Activated CD4-positive, alpha-beta T cell treated with anti-CD3 and anti-CD28 coated beads for 36 hours (primary cell): ENCODE measurements at regions not wholly inside any gene's neighbourhood (a gene's known extent, or its start where the extent isn't known, plus 50 kb on each side); places are given as distances from the start of the nearest gene placed in this dataset.
A peak's percentile ranks its signal among the peaks of the same experiment; 100 is the strongest.

Source experiments
- ATAC-seq: fragments of 200-7000 bp; cut with Tn5 transposase; one replicate; pipeline ENCODE4 v1.10.0; 2021; ENCODE audit warnings: mild to moderate bottlenecking, moderate library complexity
- CTCF ChIA-PET: fragments of 350-600 bp; sonication (Branson Sonifier 250); formaldehyde crosslinking; loops from one replicate; lab custom pipeline; 2021; ENCODE audit warnings: antibody characterized with exemption; lab: Charles Lee
- POLR2A ChIA-PET: fragments of 350-600 bp; sonication (Branson Sonifier 250); formaldehyde crosslinking; loops from one replicate; lab custom pipeline; 2021; ENCODE audit warnings: antibody characterized with exemption, inconsistent platforms; lab: Charles Lee
- DNase-seq: peaks from one replicate; pipeline ENCODE4 v3.0.0-alpha.2; 2020
- H3K27ac Mint-ChIP-seq: one replicate; pipeline ENCODE4 v1.8.0; 2021; ENCODE audit warnings: mixed read lengths
- H3K27me3 Mint-ChIP-seq: one replicate; pipeline ENCODE4 v1.8.0; 2021; ENCODE audit warnings: mixed read lengths
- H3K36me3 Mint-ChIP-seq: one replicate; pipeline ENCODE4 v1.8.0; 2021; ENCODE audit warnings: low read depth, mixed read lengths
- H3K4me1 Mint-ChIP-seq: one replicate; pipeline ENCODE4 v1.8.0; 2021; ENCODE audit warnings: mixed read lengths
- H3K4me3 Mint-ChIP-seq: one replicate; pipeline ENCODE4 v1.8.0; 2021; ENCODE audit warnings: mild to moderate bottlenecking, moderate library complexity, mixed read lengths
- H3K9me3 Mint-ChIP-seq: one replicate; pipeline ENCODE4 v1.8.0; 2021; ENCODE audit warnings: low read depth, mixed read lengths
- intact Hi-C, 2 experiments: fragments of 100-400 bp; cut with DNase I in 1 of 2; cut with micrococcal nuclease in 1 of 2; formaldehyde crosslinking; loops; one replicate each; pipeline versions ENCODE4 v1.14.2 to v1.15.1; 2022 to 2024; cut with DNase I, micrococcal nuclease

GRCh38 chr7:155360495-155361345 is 63.0 kb downstream of the INSIG1 start:
- intact Hi-C loops, result no loop called here
- Mint-ChIP-seq H3K9me3 (no peaks in the 10 kb centered on the region), H3K4me3 (no peak overlapping the region), H3K27me3 (peaks cover 42% of the 10 kb centered on the region), H3K27ac (no peak overlapping the region), H3K4me1 (no peaks in the 10 kb centered on the region), H3K36me3 (no peaks in the 10 kb centered on the region)
- POLR2A ChIA-PET, result no interaction called here
- CTCF ChIA-PET, result interaction anchor here (0.7 kb wide), 1 partner anchor 19 kb away, joined by 4 read pairs; no protein-coding TSS in a partner anchor
- ATAC-seq, result no peak
- no peak for DNase-seq

- POLR2A ChIA-PET, result no interaction called here
- Mint-ChIP-seq H3K9me3 (no peaks in the 10 kb centered on the region), H3K4me3 (no peak overlapping the region), H3K4me1 (no peaks in the 10 kb centered on the region), H3K27ac (no peak overlapping the region), H3K27me3 (peaks cover 39% of the 10 kb centered on the region), H3K36me3 (no peaks in the 10 kb centered on the region)
- intact Hi-C loops, result no loop called here
- CTCF ChIA-PET, result interaction anchor here (0.7 kb wide), 1 partner anchor 18 kb away, joined by 4 read pairs; no protein-coding TSS in a partner anchor
- ATAC-seq, result no peak
- no peak for DNase-seq
Measured at GRCh38 chr7:155361346-155361680, 63.6 kb downstream of the INSIG1 start.

- CTCF ChIA-PET, result interaction anchor here (0.6 to 0.8 kb wide), 4 partner anchors 11 to 452 kb away, joined by 3 read pairs; no protein-coding TSS in a partner anchor
- Mint-ChIP-seq H3K36me3 (no peaks in the 10 kb centered on the region), H3K9me3 (no peaks in the 10 kb centered on the region), H3K27ac (no peak overlapping the region), H3K27me3 (peaks cover 38% of the 10 kb centered on the region), H3K4me3 (no peak overlapping the region), H3K4me1 (no peaks in the 10 kb centered on the region)
- DNase-seq, result no peak
- intact Hi-C loops, result no loop called here
- no peak for ATAC-seq
- POLR2A ChIA-PET, result no interaction called here
Measured at GRCh38 chr7:155361947-155362346, 64.3 kb downstream of the INSIG1 start.

GRCh38 chr7:155362380-155363145 is 64.9 kb downstream of the INSIG1 start:
- H3K4me3 Mint-ChIP-seq, result no peak overlapping the region
- no peaks in the 10 kb centered on the region for H3K4me1 Mint-ChIP-seq
- no peaks in the 10 kb centered on the region for H3K9me3 Mint-ChIP-seq
- ATAC-seq, result no peak
- intact Hi-C loops, result no loop called here
- H3K27me3 Mint-ChIP-seq, result peaks cover 36% of the 10 kb centered on the region
- DNase-seq, result no peak
- no peaks in the 10 kb centered on the region for H3K36me3 Mint-ChIP-seq
- ChIA-PET POLR2A (no interaction called here), CTCF (interaction anchor here (0.6 to 1.0 kb wide), 5 partner anchors 11 to 451 kb away, joined by 3 read pairs; no protein-coding TSS in a partner anchor)
- H3K27ac Mint-ChIP-seq, result no peak overlapping the region

- POLR2A ChIA-PET, result no interaction called here
- no peak for ATAC-seq
Measured at GRCh38 chr7:155363146-155363539, 65.5 kb downstream of the INSIG1 start.

GRCh38 chr7:155363852-155364600 is 66.3 kb downstream of the INSIG1 start:
- ChIA-PET POLR2A (no interaction called here), CTCF (interaction anchor here (1.0 to 1.5 kb wide), 3 partner anchors 9 to 356 kb away, joined by 3 to 4 read pairs (median 4); no protein-coding TSS in a partner anchor)
- no peaks in the 10 kb centered on the region for H3K36me3 Mint-ChIP-seq
- H3K9me3 Mint-ChIP-seq, result no peaks in the 10 kb centered on the region
- no peak overlapping the region for H3K27ac Mint-ChIP-seq
- no peaks in the 10 kb centered on the region for H3K4me1 Mint-ChIP-seq
- ATAC-seq (peak; percentile 30), DNase-seq (no peak)
- H3K27me3 Mint-ChIP-seq, result peaks cover 33% of the 10 kb centered on the region
- H3K4me3 Mint-ChIP-seq, result no peak overlapping the region
- intact Hi-C loops, result no loop called here

More at GRCh38 chr7:155363146-155363539, 65.5 kb downstream of the INSIG1 start:
- H3K36me3 Mint-ChIP-seq, result no peaks in the 10 kb centered on the region
- H3K27me3 Mint-ChIP-seq, result peaks cover 32% of the 10 kb centered on the region
- no peak overlapping the region for H3K27ac Mint-ChIP-seq
- no peaks in the 10 kb centered on the region for H3K9me3 Mint-ChIP-seq
- intact Hi-C loops, result no loop called here
- CTCF ChIA-PET, result interaction anchor here (1.0 kb wide), 1 partner anchor 18 kb away, joined by 3 read pairs; no protein-coding TSS in a partner anchor
- H3K4me1 Mint-ChIP-seq, result no peaks in the 10 kb centered on the region
- DNase-seq, result no peak
- no peak overlapping the region for H3K4me3 Mint-ChIP-seq

GRCh38 chr7:155365146-155365874 is 67.6 kb downstream of the INSIG1 start:
- DNase-seq (no peak), ATAC-seq (no peak)
- Mint-ChIP-seq H3K9me3 (no peaks in the 10 kb centered on the region), H3K4me3 (no peak overlapping the region), H3K27ac (no peak overlapping the region), H3K27me3 (peaks cover 36% of the 10 kb centered on the region), H3K4me1 (no peaks in the 10 kb centered on the region), H3K36me3 (no peaks in the 10 kb centered on the region)
- ChIA-PET CTCF (interaction anchor here (0.6 to 1.5 kb wide), 5 partner anchors 8 to 1142 kb away, joined by 3 to 4 read pairs (median 3); no protein-coding TSS in a partner anchor), POLR2A (no interaction called here)
- intact Hi-C loops, result no loop called here

GRCh38 chr7:155368894-155369600 is 71.4 kb downstream of the INSIG1 start:
- no peaks in the 10 kb centered on the region for H3K36me3 Mint-ChIP-seq
- ChIA-PET POLR2A (no interaction called here), CTCF (interaction anchor here (0.5 to 1.0 kb wide), 5 partner anchors 9 to 455 kb away, joined by 3 to 4 read pairs (median 3); no protein-coding TSS in a partner anchor)
- H3K27ac Mint-ChIP-seq, result no peak overlapping the region
- H3K4me3 Mint-ChIP-seq, result no peak overlapping the region
- H3K9me3 Mint-ChIP-seq, result no peaks in the 10 kb centered on the region
- H3K27me3 Mint-ChIP-seq, result peaks cover 41% of the 10 kb centered on the region
- H3K4me1 Mint-ChIP-seq, result peaks cover 12% of the 10 kb centered on the region
- intact Hi-C loops, result no loop called here
- ATAC-seq, result no peak
- DNase-seq, result no peak

GRCh38 chr7:155369766-155370165 is 72.1 kb downstream of the INSIG1 start:
- Mint-ChIP-seq H3K27ac (no peak overlapping the region), H3K27me3 (peaks cover 45% of the 10 kb centered on the region), H3K4me1 (peaks cover 15% of the 10 kb centered on the region), H3K9me3 (no peaks in the 10 kb centered on the region), H3K4me3 (no peak overlapping the region), H3K36me3 (no peaks in the 10 kb centered on the region)
- intact Hi-C loops, result loop anchor here (5.0 to 10.0 kb wide), 5 partner anchors 365 to 1648 kb away; no protein-coding TSS in a partner anchor
- ChIA-PET CTCF (interaction anchor here (0.5 to 1.0 kb wide), 3 partner anchors 9 to 456 kb away, joined by 3 to 4 read pairs (median 4); no protein-coding TSS in a partner anchor), POLR2A (no interaction called here)
- ATAC-seq (no peak), DNase-seq (no peak)

GRCh38 chr7:155371331-155371883 is 73.7 kb downstream of the INSIG1 start:
- peaks cover 29% of the 10 kb centered on the region for H3K4me1 Mint-ChIP-seq
- H3K9me3 Mint-ChIP-seq, result no peaks in the 10 kb centered on the region
- ATAC-seq, result no peak
- no peak overlapping the region for H3K27ac Mint-ChIP-seq
- DNase-seq, result no peak
- ChIA-PET POLR2A (no interaction called here), CTCF (interaction anchor here (0.6 to 2.6 kb wide), 4 partner anchors 9 to 444 kb away, joined by 3 to 11 read pairs (median 6); no protein-coding TSS in a partner anchor)
- intact Hi-C loops, result loop anchor here (5.0 to 10.0 kb wide), 5 partner anchors 363 to 1646 kb away; no protein-coding TSS in a partner anchor
- no peaks in the 10 kb centered on the region for H3K36me3 Mint-ChIP-seq
- no peak overlapping the region for H3K4me3 Mint-ChIP-seq
- H3K27me3 Mint-ChIP-seq, result peaks cover 59% of the 10 kb centered on the region
